ENCODE measurements at regions not wholly inside any gene's neighbourhood (a gene's known extent, or its start where the extent isn't known, plus 50 kb on each side); places are given as distances from the start of the nearest gene placed in this dataset.
"Not testable (repeated sequence)": the region's sequence is repeated elsewhere in the genome, so short reads cannot be mapped to it uniquely, and the experiment has no call there.

DNA sequence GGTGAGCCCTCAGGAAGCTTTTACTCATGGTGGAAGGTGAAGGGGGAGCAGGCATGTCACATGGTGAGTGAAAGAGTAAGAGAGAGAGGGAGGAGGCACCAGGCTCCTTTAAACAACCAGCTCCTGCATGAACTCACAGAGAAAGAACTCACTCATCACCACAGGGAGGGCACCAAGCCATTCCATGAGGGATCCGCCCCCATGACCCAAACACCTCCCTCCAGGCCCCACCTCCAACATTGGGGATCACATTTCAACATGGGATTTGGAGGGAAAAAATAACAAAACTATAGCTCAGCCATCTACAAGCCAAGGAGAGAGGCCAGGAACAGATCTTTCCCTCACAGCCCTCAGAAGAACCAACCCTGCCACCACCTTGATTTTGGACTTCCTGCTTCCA, 153.9 kb downstream of the GOLGA8K start:
- H3K4me1 ChIP-seq (ENCODE audit: insufficient read depth); H3F3A ChIP-seq (replicated peaks; ENCODE audit: low read depth); H4K20me1 ChIP-seq (replicated peaks; ENCODE audit: insufficient read depth); ATAC-seq; H3K4me3 Mint-ChIP-seq; H3K36me3 Mint-ChIP-seq (ENCODE audit: low read depth); H2AFZ ChIP-seq; H3K9me2 ChIP-seq (ENCODE audit: insufficient read depth); H3K9me3 Mint-ChIP-seq; H3K27ac Mint-ChIP-seq; H3K4me1 Mint-ChIP-seq; H3K27ac ChIP-seq (ENCODE audit: low read depth); H3K27me3 ChIP-seq (ENCODE audit: insufficient read depth); H3K79me2 ChIP-seq (replicated peaks; ENCODE audit: insufficient read depth); H3K36me3 ChIP-seq (ENCODE audit: insufficient read depth); H3K4me2 ChIP-seq; H3K4me3 ChIP-seq; H3K27me3 Mint-ChIP-seq (ENCODE audit: insufficient read depth, low read depth, poor library complexity); DNase-seq (ENCODE audit: low spot score): not testable (repeated sequence)

DNA sequence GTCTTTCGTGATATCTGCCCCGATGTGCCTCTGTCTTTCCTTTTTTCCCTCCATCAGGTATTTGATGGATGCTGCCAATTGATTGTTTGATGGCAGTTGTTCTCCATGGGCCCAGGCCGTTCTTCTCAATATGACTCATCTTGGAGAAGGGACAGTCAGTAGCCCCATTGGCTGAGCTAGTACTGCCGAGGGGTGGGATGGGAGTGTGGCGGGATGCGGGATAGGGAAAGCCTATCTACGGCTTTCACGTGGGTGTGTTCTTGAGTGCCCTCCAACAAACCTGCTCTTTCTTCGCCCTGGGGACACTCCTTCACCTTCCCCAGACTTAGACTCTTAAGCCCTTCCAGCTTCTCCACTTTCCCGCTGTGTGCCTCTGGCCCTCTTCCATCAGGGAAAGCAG, 159.4 kb downstream of the GOLGA8K start:
- H3K4me1 Mint-ChIP-seq; H3K4me3 Mint-ChIP-seq; H3K27me3 Mint-ChIP-seq (ENCODE audit: insufficient read depth, low read depth, poor library complexity); H3K27ac ChIP-seq (ENCODE audit: low read depth); H2AFZ ChIP-seq; H3K9me2 ChIP-seq (ENCODE audit: insufficient read depth); H3K4me2 ChIP-seq; H3K9me3 Mint-ChIP-seq; H3F3A ChIP-seq (replicated peaks; ENCODE audit: low read depth); H3K79me2 ChIP-seq (replicated peaks; ENCODE audit: insufficient read depth); H3K4me1 ChIP-seq (ENCODE audit: insufficient read depth); DNase-seq (ENCODE audit: low spot score); H3K36me3 Mint-ChIP-seq (ENCODE audit: low read depth); H3K36me3 ChIP-seq (ENCODE audit: insufficient read depth); H3K4me3 ChIP-seq; H3K27me3 ChIP-seq (ENCODE audit: insufficient read depth); H4K20me1 ChIP-seq (replicated peaks; ENCODE audit: insufficient read depth); H3K27ac Mint-ChIP-seq: not testable (repeated sequence)
- peak; percentile 59 for ATAC-seq

DNA sequence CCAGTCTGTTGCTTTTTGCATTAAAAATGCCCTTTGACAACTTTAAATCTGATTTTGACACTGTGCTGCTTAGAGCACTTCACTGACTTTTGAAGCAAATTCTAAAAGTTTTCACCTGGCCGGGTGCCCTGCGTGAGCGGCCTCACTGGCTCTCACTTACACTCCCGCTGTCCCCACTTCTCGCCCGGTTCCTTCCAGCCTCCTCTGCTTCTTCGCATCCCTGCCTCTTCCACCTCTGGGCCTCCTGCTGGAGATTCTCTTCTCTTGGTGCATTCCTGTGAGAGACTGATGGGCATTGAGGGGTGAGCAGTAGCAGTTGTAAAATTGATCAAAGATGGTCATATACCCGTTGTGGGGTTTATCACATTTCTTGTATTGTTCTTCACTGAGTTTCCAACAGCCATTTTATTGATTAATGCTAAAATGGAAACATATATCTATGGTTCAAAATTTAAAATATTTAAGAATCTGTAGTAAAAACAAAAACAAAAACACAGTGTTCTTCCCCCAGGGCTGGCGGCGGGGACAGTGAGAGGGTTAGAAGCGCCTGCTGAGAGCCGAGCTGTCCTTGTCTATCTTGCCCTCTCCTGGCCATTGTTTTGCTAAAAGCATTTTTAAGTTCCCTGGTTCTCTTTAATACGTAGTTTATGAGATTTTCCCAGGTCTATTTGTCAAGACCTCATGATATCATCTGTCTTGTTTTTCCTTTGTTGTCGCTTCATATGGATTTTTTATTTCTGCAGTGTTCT, 160.1 kb downstream of the GOLGA8K start:
- peak; percentile 86 for ATAC-seq
- not testable (repeated sequence) for H3K36me3 Mint-ChIP-seq (ENCODE audit: low read depth); H3K4me1 Mint-ChIP-seq; H3K9me2 ChIP-seq (ENCODE audit: insufficient read depth); H3K79me2 ChIP-seq (replicated peaks; ENCODE audit: insufficient read depth); H3K4me2 ChIP-seq; H3K27ac Mint-ChIP-seq; H3K4me3 Mint-ChIP-seq; H4K20me1 ChIP-seq (replicated peaks; ENCODE audit: insufficient read depth); DNase-seq (ENCODE audit: low spot score); H2AFZ ChIP-seq; H3K36me3 ChIP-seq (ENCODE audit: insufficient read depth); H3K27ac ChIP-seq (ENCODE audit: low read depth); H3K9me3 Mint-ChIP-seq; H3K4me3 ChIP-seq; H3K27me3 Mint-ChIP-seq (ENCODE audit: insufficient read depth, low read depth, poor library complexity); H3F3A ChIP-seq (replicated peaks; ENCODE audit: low read depth); H3K27me3 ChIP-seq (ENCODE audit: insufficient read depth); H3K4me1 ChIP-seq (ENCODE audit: insufficient read depth)

DNA sequence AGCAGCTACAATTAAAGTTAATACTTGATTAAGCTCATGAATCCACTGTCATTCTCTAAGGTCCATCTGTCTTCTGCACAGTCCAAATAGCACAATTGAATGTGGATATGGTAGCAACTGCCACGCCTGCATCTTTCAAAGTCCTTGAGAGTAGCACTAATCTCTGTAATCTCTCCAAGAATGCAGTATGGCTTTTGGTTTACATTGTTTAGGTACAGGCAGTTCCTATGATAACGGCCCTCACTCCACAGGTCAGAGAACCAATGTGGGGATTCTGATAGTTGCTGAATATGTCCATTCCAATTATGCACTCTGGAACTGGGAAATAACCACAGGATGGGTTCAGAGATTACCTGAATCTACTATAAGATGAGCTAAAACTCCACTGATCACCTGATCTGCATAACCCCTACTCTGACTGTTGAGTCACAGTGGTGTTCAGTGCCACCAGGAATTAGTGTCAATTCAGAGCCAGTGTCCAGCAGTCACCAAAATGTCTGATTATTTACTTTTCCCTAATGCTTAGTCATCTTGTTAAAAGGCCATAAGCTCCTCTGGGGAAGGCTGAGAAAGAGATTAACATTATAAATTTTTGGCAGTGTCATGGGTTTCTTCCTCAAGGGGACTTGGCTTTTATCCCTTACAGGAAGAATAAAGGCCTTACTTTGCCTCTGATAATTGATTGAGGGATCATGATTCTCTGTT, 175.5 kb downstream of the GOLGA8K start:
- H3K4me1 Mint-ChIP-seq; DNase-seq (ENCODE audit: low spot score); H3K27ac ChIP-seq (ENCODE audit: low read depth); H4K20me1 ChIP-seq (replicated peaks; ENCODE audit: insufficient read depth); H3K9me2 ChIP-seq (ENCODE audit: insufficient read depth); H3K4me1 ChIP-seq (ENCODE audit: insufficient read depth); H3K9me3 Mint-ChIP-seq; H3K4me2 ChIP-seq; H3K27me3 ChIP-seq (ENCODE audit: insufficient read depth); H3K27ac Mint-ChIP-seq; H3F3A ChIP-seq (replicated peaks; ENCODE audit: low read depth); H3K79me2 ChIP-seq (replicated peaks; ENCODE audit: insufficient read depth); H2AFZ ChIP-seq; H3K36me3 ChIP-seq (ENCODE audit: insufficient read depth); ATAC-seq; H3K4me3 Mint-ChIP-seq; H3K4me3 ChIP-seq; H3K27me3 Mint-ChIP-seq (ENCODE audit: insufficient read depth, low read depth, poor library complexity); H3K36me3 Mint-ChIP-seq (ENCODE audit: low read depth): not testable (repeated sequence)
